ENCODE measurements at regions not wholly inside any gene's neighbourhood (a gene's known extent, or its start where the extent isn't known, plus 50 kb on each side); places are given as distances from the start of the nearest gene placed in this dataset.

- TF ChIP-seq NFRKB (IDR thresholded peaks at IDR 0.05) = no peak
- no peak for TF ChIP-seq ARNT (IDR thresholded peaks at IDR 0.05)
These were observed 282.9 kb upstream of the PCDH7 start for GRCh38 chr4:30437316-30437715.

Data from HEK293T (cell line).